GM13977 (cell line): ENCODE measurements at regions not wholly inside any gene's neighbourhood (a gene's known extent, or its start where the extent isn't known, plus 50 kb on each side); places are given as distances from the start of the nearest gene placed in this dataset.

Experiments used
- DNase-seq: peaks from one replicate; pipeline ENCODE4 v3.0.0; 2012; ENCODE audit warnings: low spot score
- in situ Hi-C: fragments of 300-500 bp; cut with MboI; formaldehyde crosslinking; loops from one replicate; pipeline ENCODE4 v1.12.0; 2022; ENCODE audit warnings: low sequenced_read_pairs, low pct_unique_long_range_greater_than_20kb, mixed read lengths, inconsistent platforms; ENCODE audit not compliant: unreplicated experiment
- TF ChIP-seq, protein P1 (sequence below): IDR thresholded peaks from 2 replicates; pipeline ENCODE4 v1.5.1; 2012; ENCODE audit warnings: mild to moderate bottlenecking, control low read depth; ENCODE audit not compliant: insufficient read depth; ENCODE audit errors: extremely low read depth, missing control alignments

DNA sequence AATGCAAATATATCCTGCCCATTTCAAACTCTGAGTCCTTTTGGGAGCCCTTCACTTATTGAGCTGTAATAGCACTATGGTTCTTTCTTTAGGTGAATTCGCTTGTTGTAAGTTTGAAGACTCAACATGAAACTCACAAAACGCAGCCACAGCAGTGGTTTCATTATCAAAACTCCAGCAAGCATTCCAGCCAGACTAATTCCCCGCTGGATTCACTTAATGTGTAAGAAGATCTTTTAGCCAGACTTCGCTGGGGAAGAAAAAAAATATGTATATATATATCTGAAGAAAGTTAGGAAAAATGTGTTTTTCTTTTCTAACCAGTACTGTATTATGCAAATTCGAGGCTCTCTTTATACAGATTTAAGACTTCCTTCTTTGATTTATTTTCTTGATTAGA, 241.1 kb downstream of the WNT5A start:
- TF ChIP-seq, protein P1, sequence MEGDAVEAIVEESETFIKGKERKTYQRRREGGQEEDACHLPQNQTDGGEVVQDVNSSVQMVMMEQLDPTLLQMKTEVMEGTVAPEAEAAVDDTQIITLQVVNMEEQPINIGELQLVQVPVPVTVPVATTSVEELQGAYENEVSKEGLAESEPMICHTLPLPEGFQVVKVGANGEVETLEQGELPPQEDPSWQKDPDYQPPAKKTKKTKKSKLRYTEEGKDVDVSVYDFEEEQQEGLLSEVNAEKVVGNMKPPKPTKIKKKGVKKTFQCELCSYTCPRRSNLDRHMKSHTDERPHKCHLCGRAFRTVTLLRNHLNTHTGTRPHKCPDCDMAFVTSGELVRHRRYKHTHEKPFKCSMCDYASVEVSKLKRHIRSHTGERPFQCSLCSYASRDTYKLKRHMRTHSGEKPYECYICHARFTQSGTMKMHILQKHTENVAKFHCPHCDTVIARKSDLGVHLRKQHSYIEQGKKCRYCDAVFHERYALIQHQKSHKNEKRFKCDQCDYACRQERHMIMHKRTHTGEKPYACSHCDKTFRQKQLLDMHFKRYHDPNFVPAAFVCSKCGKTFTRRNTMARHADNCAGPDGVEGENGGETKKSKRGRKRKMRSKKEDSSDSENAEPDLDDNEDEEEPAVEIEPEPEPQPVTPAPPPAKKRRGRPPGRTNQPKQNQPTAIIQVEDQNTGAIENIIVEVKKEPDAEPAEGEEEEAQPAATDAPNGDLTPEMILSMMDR: no peak
- in situ Hi-C loops: no loop called here
- no peak for DNase-seq

GRCh38 chr3:55245351-55245750, 241.8 kb downstream of the WNT5A start:
- in situ Hi-C loops: no loop called here

GRCh38 chr3:55244247-55244646, 242.9 kb downstream of the WNT5A start:
- TF ChIP-seq, protein P1: no peak
- in situ Hi-C loops: no loop called here
- no peak for DNase-seq

More at GRCh38 chr3:55245351-55245750, 241.8 kb downstream of the WNT5A start:
- no peak for DNase-seq
- TF ChIP-seq, protein P1: no peak

- no peak for DNase-seq
- TF ChIP-seq, protein P1: no peak
- in situ Hi-C loops: no loop called here
Measured at GRCh38 chr3:55243678-55244077, 243.4 kb downstream of the WNT5A start.

DNA sequence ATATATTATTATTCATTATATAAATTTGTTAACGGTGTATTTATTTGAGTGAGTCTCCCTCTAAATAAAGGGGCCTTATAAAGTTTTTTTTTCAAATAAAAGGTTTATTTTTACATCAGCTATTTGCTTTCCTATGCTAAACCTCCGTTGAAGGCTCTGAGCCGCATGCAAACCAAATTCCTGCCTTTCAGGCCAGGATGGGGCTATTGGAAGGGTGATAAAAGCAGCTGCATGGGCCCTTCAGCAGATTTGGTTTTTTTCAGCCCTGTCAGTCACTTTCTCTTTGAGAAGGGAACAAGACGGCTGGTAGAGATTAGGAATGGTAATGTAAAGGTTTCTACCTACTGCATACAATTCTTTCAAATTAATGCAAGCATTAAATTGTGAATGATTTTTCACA, 244.2 kb downstream of the WNT5A start:
- TF ChIP-seq, protein P1: no peak
- in situ Hi-C loops: no loop called here
- DNase-seq: no peak

DNA sequence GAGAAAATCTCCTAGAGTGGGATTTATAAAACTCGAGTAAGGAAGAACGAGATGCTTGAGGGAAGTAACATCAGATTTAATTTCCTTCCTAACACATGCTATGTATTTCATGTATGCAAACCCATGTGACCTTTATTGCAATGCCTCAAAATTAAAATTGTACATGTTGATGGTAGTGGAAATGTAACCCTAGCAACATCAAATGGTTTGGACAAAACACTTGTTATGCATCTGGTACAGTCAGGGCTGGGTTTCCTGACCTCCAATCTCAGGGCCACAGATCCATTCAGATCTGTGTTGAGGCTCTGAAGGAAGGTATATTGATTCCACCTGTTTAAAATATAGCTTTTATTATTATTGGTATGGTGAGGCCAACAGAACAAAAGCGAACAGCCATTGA, 246.0 kb downstream of the WNT5A start:
- DNase-seq: no peak
- TF ChIP-seq, protein P1: no peak
- in situ Hi-C loops: no loop called here

DNA sequence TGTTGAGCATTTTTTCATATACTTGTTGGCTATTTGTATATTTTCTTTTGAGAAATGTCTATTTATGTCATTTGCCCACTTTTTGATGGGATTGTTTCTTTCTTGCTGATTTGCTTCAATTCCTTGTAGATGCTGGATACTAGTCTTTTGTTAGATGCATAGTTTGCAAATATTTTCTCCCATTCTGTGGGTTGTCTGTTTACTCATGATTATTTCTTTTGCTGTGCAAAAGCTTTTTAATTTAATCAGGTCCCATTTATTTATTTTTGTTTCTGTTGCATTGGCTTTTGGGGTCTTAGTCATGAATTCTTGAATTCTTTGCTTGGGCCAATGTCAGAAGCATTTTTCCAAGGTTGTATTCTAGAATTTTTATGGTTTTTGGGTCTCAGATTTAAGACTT, 251.7 kb downstream of the WNT5A start:
- in situ Hi-C loops: no loop called here
- TF ChIP-seq, protein P1: no peak
- no peak for DNase-seq
